ENCODE measurements at regions not wholly inside any gene's neighbourhood (a gene's known extent, or its start where the extent isn't known, plus 50 kb on each side); places are given as distances from the start of the nearest gene placed in this dataset.
"Not testable (repeated sequence)": the region's sequence is repeated elsewhere in the genome, so short reads cannot be mapped to it uniquely, and the experiment has no call there.

DNA sequence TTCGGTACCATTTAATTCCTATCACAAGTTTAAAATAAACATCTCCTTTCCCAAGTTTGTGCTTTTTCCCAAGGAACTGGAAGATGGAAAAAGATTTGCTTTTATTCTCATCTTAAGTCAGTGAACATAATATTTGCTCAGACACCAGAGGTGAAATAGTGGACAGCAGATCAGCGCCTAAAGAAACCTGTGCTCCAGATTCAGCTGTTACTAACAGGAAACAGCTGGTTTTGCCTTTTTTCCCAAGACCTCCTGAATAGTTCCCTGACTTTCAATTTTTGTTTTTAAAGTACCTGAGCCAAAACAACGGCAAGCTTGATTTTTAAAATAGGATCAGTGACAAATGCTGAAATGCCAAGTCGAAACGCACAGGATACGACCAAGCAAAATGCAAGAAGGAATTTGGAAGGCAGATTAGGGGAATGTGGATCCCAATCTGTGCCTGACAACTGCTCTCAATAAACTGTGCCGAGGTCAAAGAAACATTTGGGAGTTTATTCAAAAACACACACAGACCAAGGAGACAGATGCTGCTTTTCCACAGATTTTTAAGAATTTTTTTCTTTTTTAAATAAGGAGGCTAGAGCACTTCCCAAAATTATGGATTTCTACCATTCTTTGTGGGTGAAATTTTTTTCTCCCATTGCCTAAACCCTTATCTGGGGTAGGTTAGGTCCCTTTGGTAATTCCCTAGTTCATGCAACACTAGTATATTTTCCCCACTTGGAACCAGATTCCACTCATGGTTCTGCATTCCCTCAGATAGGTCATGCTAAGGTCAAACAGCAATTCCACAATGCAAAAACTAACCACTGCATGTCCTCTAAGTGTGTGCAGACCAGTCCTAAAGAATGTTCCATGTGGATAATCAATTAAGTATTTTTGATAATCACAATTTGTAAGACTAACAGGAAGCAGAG, 121.5 kb upstream of the PDE1A start:
- DNase-seq (ENCODE audit: low spot score): no peak

DNA sequence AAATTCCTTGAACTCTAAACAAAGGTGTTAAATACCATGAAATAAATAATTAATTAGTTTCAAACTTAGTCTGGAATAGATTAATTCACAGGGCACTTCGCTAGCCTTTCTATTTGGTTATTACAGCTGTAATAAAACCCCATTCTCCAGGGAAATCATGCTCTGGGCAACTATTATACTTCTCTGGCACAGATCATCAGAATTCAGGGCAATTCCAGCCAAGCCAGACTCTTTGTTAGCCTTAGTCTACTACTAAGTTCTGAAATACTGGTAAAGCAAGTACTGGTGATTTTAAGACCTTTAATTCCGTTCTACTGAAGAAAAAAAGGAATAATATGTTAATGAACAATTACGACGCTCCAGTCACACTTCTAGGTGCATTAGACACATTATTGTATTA, 123.4 kb upstream of the PDE1A start:
- no peak for DNase-seq (ENCODE audit: low spot score)

DNA sequence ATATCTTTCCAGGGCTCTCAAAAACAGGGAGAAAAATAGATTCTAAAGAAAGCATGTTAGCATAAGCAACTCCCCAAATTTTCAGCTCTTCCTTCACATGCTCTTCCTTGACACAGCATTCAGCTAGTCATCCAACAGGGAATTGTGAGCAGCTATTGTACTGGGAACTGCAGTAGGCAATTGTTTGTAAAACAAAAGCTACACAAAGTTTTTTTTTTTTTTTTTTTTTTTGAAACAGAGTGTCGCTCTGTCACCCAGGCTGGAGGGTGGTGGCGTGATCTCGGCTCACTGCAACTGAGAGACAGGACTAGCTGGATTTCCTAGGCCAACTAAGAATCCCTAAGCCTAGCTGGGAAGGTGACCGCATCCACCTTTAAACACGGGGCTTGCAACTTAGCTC, 125.4 kb upstream of the PDE1A start:
- not testable (repeated sequence) for DNase-seq (ENCODE audit: low spot score)

DNA sequence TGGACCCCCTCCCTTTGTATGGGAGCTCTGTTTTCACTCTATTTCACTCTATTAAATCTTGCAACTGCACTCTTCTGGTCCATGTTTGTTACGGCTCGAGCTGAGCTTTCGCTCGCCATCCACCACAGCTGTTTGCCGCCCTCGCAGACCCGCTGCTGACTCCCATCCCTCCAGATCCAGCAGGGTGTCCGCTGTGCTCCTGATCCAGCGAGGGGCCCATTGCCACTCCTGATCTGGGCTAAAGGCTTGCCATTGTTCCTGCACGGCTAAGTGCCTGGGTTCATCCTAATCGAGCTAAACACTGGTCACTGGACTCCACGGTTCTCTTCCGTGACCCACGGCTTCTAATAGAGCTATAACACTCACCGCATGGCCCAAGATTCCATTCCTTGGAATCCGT, 125.9 kb upstream of the PDE1A start:
- not testable (repeated sequence) for DNase-seq (ENCODE audit: low spot score)

DNA sequence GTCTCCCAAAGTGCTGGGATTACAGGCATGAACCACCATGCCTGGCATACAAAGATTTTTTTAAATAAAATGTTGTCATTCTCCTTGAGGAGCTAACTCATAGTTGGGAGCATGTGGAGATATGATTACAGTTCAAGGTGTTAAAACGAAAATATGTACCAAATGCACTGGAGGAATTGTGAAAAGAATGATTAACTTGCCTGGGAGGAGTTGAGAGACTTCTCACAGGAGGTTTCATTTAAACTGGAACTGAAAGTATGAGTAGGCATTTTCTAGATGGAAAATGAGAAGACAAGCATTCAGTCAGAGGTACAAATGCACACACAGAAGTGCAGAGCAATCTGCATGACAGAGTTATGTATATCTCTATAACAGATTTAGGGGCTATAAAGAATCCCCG, 126.6 kb upstream of the PDE1A start:
- DNase-seq (ENCODE audit: low spot score): no peak

DNA sequence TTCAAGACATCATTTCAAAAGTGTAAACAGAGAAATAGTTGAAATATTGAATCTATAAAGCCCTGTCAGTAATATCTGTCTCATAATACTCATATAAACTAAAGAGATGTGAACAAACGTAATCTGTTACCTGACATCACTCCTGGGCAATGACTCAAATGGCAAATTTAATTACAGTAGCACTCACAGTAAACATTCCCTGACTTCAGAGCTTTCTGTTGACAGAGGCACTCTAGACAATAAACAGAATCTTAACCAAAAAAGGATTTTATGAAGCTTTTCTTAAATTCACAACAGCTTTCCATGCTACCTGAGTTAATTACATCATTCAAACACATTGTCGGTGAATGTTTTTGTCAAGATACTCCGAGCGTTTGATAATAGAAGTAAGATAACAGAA, 128.1 kb upstream of the PDE1A start:
- peak; percentile 69 for DNase-seq (ENCODE audit: low spot score)

DNA sequence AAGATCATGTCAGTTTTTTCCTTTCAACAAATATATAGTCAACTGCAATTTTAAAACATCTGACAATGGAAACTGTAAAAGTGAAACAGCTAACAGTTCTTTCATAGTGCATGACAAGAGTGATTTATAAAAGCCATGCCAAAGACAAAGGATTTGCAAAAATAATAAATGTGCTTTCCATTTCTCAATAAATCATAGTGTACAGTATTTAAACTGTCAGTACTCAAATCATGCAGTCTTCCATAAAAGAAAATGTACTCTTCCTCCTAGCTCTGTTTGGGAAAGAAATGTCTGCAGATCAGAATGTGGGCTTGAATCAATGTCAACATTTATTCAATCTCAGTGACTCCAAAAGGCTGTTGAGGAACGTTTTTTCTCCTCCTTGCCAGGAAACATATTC, 131.7 kb upstream of the PDE1A start:
- DNase-seq (ENCODE audit: low spot score): no peak

DNA sequence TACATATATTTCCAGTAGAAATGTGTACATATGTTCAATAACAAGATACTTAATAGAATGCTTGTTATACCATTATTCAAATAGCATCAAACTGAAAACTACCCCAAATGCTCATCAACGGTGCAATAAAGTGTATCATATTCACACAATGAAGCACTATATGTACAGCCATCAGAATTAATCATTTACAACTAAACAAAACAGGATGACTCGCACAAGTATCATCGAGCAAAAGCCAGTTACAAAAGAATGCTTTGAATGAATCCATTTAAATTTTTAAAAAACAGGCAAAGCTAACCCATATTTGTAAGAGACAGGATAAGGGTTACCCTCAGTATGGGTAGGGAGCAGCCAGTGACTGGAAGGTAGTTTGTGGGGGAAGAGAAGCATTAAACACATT, 132.8 kb upstream of the PDE1A start:
- no peak for DNase-seq (ENCODE audit: low spot score)

DNA sequence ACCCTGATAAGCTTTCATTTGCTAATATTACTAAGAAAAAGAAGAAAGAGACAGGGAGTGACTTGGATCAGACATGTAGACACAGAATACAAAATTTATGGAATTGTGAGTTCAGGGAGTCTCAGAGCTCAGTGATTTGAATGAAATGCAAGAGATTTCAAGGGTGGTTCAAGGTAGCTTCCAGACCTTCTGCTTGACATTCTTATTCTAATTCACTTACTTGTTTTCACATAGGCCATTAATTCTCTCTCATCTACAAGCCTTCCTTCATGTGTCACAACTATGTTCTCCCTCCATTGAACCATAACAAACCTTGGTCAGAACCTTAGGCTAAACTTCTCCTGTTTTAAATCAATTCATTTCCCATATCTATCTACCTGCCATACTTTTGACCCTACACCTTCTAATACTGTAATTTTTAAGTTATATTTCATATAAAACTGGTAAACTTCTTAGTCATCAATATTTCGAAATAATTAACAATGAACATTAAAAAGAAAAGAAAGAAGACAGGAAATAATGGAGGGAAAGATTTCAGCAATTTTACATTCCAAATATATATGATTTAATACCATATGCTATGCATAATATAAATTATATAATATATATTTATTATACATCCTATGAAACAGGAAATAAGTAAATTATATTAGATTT, 139.2 kb upstream of the PDE1A start:
- DNase-seq (ENCODE audit: low spot score): no peak

DNA sequence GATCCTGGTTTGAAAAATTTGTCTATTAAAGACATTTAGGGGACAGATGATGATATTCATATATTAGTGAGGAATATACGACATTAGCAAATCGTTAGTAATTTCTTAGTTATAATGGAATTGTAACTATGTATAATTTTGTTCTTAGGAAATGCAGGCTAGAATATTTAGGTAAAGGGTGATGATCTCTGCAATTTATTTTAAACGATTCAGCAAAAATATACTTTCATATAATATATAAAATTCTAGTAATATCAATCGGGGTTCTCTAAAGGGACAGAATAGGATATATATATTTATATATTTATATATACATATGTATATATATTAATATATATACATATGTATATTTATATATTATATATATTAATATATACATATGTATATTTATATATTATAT, 142.5 kb upstream of the DNAJC10 start:
- DNase-seq (ENCODE audit: low spot score): no peak

DNA sequence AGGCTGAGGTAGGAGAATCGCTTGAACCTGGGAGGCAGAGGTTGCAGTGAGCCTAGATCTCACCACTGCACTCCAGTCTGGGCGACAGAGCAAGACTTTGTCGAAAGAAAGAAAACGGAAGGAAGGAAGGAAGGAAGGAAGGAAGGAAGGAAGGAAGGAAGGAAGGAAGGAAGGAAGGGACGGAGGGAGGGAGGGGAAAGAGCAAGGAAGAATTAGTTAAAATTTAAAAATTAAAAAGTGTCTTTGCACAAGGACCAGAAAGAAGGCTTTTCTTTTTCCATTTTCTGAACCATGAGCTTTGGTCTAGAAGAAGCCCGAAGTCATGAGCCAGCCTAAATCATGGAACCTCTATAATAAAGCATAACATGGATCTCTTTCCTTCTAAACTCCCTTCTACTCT, 138.2 kb upstream of the DNAJC10 start:
- no peak for DNase-seq (ENCODE audit: low spot score)

DNA sequence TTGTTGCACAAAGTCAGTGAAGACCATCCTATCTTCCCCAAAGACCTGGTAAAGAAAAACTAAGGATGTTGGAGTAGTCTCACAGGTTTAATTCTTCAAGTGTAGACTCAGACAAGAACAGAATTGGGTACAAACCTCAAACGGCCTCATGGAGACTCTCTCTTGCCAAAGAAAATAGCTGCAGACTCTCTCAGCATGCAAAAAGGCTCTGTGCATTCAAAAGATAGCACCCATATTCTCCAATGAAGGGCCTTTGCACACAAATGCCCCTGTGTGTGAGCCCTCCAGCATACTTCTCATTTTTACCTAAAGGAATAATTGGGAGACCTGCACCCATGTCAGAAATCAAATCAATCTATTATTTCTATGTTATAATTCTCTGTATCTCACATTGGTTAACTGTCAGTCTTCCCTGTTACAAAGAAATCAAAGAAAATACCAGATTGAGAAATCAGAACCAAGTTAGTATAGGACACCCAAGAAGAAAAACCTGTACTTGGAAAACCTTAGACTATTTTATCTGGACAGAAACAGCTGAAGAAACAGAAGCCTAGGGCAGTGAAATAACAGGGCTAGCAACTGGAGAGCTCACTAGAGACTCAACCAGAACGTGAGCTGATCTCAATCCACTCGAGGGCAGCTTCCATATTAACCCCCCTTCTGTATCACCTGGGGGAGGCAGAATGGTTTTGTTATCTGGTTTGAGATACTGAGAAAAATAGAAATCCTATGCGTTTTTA, 134.7 kb upstream of the DNAJC10 start:
- DNase-seq (ENCODE audit: low spot score): no peak

DNA sequence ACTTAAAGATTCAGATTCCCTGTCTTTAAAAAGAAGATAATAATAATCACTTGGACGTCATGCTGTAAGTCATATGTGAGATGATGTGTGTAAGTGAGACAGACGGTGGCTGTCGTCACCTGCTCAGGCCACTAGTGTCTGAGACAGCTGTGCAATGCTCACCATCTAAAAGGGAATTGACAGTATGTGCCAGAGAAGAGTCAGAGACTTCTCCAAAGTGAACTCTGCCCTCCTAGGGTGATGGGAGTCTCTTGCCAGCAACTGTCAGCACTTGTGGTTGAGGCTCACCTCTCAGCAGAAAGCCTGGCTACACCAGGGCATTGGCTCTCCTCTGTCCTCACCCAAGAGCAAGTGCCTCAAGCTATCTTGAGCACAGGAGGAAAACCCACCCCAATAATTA, 131.6 kb upstream of the DNAJC10 start:
- DNase-seq (ENCODE audit: low spot score): no peak

DNA sequence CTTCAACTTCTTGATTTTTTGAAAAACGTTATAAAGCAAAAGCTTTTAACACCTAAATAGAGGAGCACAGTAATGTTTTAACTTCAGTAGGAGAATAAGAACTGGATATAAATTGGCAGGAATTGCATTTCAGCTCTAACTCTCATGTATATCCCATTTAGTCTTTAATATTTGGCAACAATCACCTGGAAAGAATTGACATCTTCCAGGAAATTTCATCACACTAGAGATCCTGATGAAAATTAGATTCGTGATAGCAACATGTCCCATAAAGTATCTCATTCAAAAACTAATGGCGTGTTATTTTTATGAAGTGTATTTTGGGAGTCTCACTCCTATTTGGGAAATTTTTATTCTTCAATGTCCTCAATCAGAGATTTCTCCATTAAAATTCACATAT, 131.1 kb upstream of the DNAJC10 start:
- DNase-seq (ENCODE audit: low spot score): no peak

DNA sequence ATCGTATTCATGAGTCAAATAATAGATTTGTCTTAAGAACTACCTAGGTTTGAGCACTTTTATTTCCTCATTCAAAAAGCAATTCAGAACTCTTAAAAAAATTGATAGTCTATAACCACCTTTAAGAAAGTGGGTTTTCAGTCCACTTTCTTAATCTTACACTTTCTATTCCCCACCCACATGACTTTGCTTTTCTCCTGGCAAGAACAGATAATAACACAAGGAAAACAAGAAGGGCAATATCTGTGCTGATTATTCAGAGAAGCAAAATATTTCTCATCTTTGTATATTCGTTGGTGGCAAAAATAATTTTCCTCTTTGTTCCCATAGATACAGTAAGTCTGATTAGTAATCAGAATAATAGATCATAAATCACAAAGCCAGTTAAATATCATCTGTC, 130.6 kb upstream of the DNAJC10 start:
- DNase-seq (ENCODE audit: low spot score): no peak

DNA sequence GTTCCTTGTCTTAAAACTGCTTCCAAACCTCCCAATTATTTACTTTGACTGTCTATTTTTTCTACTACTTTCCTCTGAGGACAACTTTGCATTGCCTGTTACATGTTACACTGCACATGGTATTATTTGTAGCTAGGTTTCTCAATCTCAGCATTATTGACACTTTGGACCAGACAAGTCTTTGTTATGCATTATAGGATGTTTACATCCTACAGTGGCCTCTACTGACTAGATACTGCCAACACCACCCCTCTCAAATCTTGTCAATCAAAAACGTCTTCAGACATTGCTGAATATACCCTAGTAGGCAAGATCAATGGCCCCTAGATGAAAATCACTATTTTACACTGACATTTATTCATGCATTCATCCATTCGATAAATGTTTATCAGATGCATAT, 129.6 kb upstream of the DNAJC10 start:
- DNase-seq (ENCODE audit: low spot score): no peak

DNA sequence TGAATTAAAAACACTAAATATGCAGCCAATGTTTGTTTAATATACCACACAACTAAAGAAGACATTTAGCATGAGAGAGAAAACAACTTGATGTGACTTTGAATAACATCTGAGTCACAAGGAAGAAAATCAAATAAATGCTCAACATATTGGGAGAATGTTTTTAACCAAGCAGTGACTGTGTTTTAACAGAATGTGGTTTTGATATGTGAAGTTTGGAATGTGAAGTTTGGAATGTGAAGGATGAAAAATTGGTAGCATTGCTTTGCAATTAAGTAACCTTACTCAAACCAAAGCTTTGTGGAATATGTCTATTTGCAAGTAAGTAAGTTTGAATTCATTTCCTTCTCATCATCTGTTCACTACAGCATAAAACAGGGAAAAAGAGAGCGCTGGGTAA, 128.2 kb upstream of the DNAJC10 start:
- no peak for DNase-seq (ENCODE audit: low spot score)

DNA sequence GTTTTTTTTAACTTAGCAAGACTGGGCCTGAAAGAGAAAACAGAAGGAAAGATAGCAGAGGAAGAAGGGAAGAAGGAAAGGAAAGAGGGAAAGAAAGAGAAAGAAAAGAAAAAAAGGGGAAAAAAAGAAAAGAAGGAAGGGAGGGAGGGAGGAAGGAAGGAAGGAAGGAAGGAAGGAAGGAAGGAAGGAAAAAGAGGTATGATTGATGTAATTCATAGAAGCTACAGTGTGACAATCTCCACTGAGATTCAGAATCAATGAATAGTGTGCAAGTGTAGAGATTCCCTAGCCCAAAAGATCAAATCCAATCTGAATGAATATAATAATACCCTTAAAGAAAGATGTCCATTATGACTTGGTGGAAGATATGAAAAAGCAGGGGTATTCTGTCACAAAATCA, 126.9 kb upstream of the DNAJC10 start:
- no peak for DNase-seq (ENCODE audit: low spot score)

DNA sequence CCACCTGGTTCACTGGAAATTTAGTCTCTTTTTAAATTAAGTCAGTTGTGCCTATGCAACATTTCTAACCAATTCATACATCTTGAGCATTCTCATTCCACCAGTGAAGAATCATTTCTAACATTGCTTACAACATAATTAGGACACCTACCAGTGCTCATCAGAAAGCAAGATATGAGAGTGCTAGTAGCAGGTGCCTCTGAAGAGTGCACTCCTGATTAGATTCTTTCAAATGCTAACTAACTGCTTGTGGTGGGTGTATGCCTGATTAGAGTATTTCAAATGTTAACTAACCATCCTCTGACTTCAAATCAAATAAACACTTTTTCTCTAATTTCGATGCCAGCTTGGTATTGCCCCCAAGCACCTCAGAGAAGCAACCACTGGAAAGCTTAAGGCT, 124.3 kb upstream of the DNAJC10 start:
- DNase-seq (ENCODE audit: low spot score): no peak

DNA sequence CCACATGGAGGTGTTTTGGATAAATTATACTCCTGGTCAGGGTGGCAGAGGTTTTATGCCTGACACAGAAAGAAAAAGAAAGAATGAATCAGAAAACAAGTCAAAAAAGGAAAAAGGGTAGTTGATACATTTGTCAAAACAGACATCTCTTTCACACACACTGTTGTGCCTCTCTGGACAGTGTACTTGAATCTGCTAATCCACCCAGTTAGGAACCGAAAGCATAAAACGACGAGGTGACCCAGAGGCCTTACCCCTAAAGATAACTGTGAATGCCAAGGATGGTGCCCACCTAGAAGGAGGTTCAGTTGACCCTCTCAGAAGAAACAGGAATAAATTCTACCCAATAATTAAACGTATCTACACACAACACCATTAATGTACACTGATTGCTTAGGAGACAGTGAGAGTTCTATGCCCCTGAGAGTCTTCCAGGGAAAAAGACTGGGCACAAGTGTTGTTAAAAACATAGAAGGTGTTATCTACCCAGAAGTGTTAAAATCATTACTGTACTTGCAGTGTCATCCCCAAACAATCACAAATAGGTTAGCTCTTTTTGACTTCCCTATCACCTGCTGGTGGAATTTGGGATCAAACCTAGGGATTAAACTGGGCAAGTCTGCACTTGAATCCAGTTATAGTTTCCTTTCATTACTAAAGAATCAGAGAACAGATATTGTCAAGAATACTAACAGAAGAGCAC, 123.2 kb upstream of the DNAJC10 start:
- DNase-seq (ENCODE audit: low spot score): no peak

DNA sequence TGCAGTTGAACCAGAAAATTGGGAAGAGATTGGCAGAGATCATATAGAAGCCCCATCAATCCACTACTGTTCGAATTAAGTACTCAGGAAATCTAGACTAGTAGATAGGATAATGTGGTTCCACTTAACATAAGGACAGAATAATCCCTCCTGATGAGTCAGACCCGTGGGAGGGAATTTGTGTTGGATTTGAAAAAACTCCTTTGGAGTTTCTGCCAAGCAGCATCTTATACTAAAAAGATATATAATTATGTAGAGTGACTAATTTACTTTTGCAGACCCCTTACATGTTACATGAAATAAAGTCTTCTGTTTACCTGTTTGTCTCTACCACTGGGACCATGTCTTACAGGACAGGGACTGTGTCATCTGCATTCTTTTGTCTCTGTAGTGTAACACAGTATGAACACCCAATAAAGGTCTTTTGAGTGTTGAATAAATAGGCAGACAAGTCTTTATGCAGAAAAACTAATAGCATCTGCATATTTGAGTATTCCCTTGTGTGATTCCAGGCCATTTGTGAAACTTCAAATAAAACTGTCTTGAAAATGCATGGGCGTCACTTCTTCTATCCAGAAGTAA, 122.6 kb upstream of the DNAJC10 start:
- no peak for DNase-seq (ENCODE audit: low spot score)

DNA sequence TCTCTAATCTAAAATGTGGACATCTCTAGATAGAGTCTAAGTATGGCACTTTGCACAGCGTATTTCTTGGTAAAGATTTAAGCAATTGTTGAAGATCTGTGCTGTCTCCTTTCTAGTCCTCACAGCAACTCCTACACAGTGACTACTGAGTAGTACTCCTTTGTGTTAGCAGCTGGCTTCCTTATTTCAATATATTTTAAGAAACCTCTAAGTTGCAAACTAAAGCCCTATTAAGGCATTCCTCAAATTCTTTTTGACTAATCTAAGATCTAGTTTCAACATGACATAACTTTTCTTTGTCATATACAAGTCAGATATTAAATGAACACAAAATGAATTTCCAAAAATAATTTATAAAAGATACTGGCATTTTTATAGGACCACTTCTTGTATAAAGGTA, 121.8 kb upstream of the DNAJC10 start:
- DNase-seq (ENCODE audit: low spot score): no peak
